Skeletal muscle tissue (tissue), 3 donors: ENCODE measurements at regions not wholly inside any gene's neighbourhood (a gene's known extent, or its start where the extent isn't known, plus 50 kb on each side); places are given as distances from the start of the nearest gene placed in this dataset.
A peak's percentile ranks its signal among the peaks of the same experiment; 100 is the strongest.

Source experiments
- H3K27ac ChIP-seq: one replicate; pipeline ENCODE4 v1.7.0; 2013; ENCODE audit warnings: mild to moderate bottlenecking, low read depth, low read length, inconsistent platforms
- H3K27me3 ChIP-seq, 3 donors: one replicate each; pipeline ENCODE4 v1.7.0; 2013; ENCODE audit warnings: low read length in 3 of 3; ENCODE audit not compliant: control insufficient read depth in 3 of 3, insufficient read depth in 3 of 3
- H3K36me3 ChIP-seq, 3 donors: one replicate each; pipeline ENCODE4 v1.7.0; 2013; ENCODE audit warnings: low read length in 3 of 3; ENCODE audit not compliant: control insufficient read depth in 3 of 3, insufficient read depth in 3 of 3
- H3K4me1 ChIP-seq, 3 donors: one replicate each; pipeline ENCODE4 v1.7.0; 2013; ENCODE audit warnings: low read length in 3 of 3, mild to moderate bottlenecking in 3 of 3; ENCODE audit not compliant: control insufficient read depth in 3 of 3, insufficient read depth in 3 of 3
- H3K4me3 ChIP-seq, 3 donors: one replicate each; pipeline ENCODE4 v1.7.0; 2013; ENCODE audit warnings: low read length in 3 of 3
- H3K9ac ChIP-seq, 3 donors: one replicate each; pipeline ENCODE4 v1.7.0; 2013; ENCODE audit warnings: low read length in 3 of 3, mild to moderate bottlenecking in 3 of 3, moderate library complexity in 2 of 3, low read depth in 1 of 3
- H3K9me3 ChIP-seq, 3 donors: one replicate each; pipeline ENCODE4 v1.7.0; 2013; ENCODE audit warnings: low read length in 3 of 3; ENCODE audit not compliant: control insufficient read depth in 3 of 3
- donor health status: Osteomylitis.

DNA sequence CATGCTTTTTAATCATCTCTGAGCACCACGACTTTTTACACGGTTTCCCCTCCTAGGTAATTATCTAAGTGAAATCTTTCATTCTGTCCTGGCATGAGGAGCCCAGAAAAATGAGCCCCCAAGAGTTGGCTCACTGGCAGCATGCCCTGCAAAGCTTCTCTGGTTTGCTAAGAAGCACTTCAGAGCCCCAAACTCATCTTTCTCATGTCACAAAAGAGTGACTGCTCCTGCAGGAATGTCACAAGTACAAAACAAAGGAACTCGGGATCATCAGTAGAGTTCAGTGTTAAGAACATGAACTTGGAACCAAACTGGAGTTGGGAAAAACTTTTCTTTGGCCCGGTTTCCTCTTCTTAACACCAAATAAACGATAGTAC, 123.9 kb downstream of the FOXB1 start:
- peaks cover 0 to 4% (median 0%) of the 10 kb centered on the region in 3 donors for H3K27me3 ChIP-seq
- peak overlapping the region; percentile 72 to 89 (median 85) for H3K4me3 ChIP-seq
- H3K9me3 ChIP-seq: no peaks in the 10 kb centered on the region
- peak overlapping the region; percentile 57 for H3K27ac ChIP-seq
- H3K9ac ChIP-seq: peak overlapping the region; percentile 65 to 83 (median 78)
- H3K4me1 ChIP-seq: peaks cover 0 to 5% (median 4%) of the 10 kb centered on the region in 3 donors
- no peaks in the 10 kb centered on the region for H3K36me3 ChIP-seq

DNA sequence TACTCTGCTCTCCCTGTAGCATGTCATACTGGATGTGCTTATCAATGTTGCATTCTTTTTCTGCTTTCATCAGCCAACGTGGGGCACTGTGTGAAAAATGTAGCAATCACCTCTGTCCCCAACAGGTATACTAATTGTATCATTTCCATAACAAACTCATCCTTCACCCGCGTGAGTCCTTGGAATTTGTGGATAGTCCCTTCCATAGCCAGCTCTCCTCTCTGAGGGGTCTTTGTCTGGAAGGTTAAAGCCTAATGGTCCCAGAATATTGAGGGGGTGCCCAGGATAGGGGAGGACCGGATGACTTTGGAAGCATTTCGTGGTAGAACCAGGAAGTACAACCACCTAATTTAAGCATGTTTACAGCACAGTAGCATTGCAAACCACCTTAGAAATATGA, 124.6 kb downstream of the FOXB1 start:
- no peak overlapping the region for H3K27ac ChIP-seq
- H3K36me3 ChIP-seq: no peaks in the 10 kb centered on the region
- H3K9me3 ChIP-seq: no peaks in the 10 kb centered on the region
- peaks cover 0 to 5% (median 4%) of the 10 kb centered on the region in 3 donors for H3K4me1 ChIP-seq
- no peak overlapping the region for H3K4me3 ChIP-seq
- H3K9ac ChIP-seq: no peak overlapping the region
- H3K27me3 ChIP-seq: peaks cover 0 to 4% (median 0%) of the 10 kb centered on the region in 3 donors

DNA sequence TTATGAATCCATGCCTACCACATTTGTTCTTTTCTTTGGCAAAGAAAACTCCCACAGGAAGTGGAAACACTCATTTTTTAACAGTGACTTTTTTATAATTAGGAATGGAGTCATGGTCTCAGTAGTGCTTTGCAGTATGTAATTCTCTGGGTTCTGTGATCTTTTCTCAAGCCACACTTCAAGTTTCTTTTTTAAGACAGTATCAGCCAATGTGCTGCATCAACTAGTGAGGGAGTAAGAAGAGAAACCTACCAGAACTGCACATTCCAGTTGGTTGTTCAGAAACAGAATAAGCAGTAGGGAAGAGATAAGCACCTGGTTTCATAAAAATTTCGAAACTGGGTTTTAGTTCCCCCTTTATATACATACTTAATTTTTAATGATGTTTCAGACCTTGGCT, 126.3 kb downstream of the FOXB1 start:
- Histone ChIP-seq H3K9ac (no peak overlapping the region), H3K27me3 (peaks cover 0 to 7% (median 0%) of the 10 kb centered on the region in 3 donors), H3K36me3 (no peaks in the 10 kb centered on the region), H3K4me3 (no peak overlapping the region), H3K27ac (no peak overlapping the region), H3K4me1 (peaks cover 0 to 5% (median 4%) of the 10 kb centered on the region in 3 donors), H3K9me3 (no peaks in the 10 kb centered on the region)

DNA sequence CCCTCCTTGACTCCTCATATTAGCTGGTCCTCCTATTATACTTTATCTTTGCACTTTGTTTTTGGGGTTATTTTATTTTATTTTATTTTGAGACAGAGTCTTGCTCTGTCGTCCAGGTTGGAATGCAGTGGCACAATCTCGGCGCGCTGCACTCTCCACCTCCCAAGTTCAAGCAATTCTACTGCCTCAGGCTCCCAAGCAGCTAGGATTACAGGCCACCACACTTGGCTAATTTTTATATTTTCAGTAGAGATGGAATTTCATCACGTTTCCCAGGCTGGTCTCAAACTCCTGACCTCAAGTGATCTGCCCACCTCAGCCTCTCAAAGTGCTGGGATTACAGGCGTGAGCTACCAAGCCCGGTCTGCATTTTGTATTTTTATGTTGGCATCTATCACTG, 126.7 kb downstream of the FOXB1 start:
- H3K27ac ChIP-seq: no peak overlapping the region
- H3K9me3 ChIP-seq: no peaks in the 10 kb centered on the region
- H3K27me3 ChIP-seq: peaks cover 0 to 7% (median 0%) of the 10 kb centered on the region in 3 donors
- peaks cover 0 to 5% (median 4%) of the 10 kb centered on the region in 3 donors for H3K4me1 ChIP-seq
- H3K36me3 ChIP-seq: no peaks in the 10 kb centered on the region
- no peak overlapping the region for H3K9ac ChIP-seq
- H3K4me3 ChIP-seq: no peak overlapping the region

DNA sequence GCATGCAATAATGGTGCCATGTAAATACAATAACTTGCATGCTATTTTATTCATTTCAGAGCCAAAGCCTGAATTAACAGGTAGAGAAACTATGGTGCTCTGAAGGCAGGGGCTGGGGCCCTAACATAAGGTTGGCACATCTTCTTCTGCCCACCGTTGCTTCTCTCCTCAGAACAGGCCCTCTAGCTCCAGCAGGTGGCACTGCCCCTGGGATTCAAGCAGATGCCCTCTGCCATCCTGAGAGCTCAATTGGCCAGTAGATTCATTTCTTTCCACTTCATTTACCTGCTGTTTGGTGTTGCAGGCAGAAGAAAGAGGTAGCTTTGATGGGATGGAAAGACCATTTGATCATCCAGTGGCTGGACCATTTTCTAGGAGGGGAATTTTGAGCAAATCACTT, 130.5 kb downstream of the FOXB1 start:
- Histone ChIP-seq H3K27me3 (peaks cover 0 to 7% (median 5%) of the 10 kb centered on the region in 3 donors), H3K36me3 (no peaks in the 10 kb centered on the region), H3K27ac (no peak overlapping the region), H3K4me1 (no peaks in the 10 kb centered on the region), H3K4me3 (no peak overlapping the region), H3K9me3 (no peaks in the 10 kb centered on the region), H3K9ac (no peak overlapping the region)

DNA sequence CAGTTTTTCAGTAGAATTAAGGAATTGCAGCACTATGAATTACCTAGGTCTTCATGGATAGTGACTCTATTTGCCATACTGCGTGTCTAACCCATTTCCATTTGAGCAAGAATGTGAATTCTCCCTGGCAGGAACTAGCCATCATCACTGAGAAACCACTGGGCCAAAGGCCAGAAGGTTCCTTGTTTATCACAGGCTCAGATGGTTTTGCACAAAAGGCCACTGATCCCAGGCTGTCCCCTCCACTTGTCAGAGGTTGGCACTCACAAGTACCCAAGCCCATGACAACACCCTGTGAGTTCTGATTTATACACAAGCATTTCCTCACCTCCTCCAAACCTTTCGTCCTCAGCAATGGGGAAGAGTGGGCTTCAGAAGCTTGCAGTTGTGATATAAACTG, 131.8 kb downstream of the FOXB1 start:
- Histone ChIP-seq H3K27me3 (peaks cover 0 to 10% (median 5%) of the 10 kb centered on the region in 3 donors), H3K9me3 (no peaks in the 10 kb centered on the region), H3K36me3 (no peaks in the 10 kb centered on the region), H3K4me3 (no peak overlapping the region), H3K27ac (no peak overlapping the region), H3K9ac (no peak overlapping the region), H3K4me1 (no peaks in the 10 kb centered on the region)

DNA sequence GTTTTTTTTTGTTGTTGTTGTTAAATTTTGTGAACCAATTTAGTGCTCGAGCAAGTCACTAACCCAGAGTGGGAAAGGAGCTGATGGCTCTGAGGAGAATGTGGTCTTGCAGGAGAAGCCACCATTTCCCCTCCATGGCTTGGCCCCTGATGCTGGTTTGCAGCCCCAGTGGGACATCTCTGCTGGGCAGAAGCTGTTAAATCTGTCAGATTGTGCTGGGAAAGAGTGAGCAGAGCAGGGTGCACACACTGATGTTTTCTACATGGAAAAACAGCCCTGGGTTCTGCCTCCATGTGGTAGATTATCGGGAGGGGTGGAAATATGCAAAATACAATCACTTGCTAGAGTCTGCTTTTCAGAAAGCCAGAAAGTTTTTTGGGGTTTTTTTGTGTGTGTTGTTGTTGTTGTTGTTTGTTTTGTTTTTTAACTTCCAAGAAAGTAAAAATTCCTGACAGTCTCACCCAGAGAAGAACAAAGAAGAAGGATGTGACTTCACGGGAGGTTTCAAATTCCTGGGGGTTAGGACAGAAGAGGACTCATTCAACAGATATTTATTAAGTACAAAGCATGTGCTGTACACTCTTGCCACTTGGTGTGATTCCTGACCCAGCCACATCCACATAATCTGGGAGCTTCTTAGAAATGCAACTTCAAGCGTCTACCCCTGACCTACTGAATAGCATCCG, 133.7 kb downstream of the FOXB1 start:
- H3K4me1 ChIP-seq: no peaks in the 10 kb centered on the region
- H3K27me3 ChIP-seq: peaks cover 0 to 6% (median 5%) of the 10 kb centered on the region in 3 donors
- H3K9me3 ChIP-seq: no peaks in the 10 kb centered on the region
- no peak overlapping the region for H3K4me3 ChIP-seq
- H3K36me3 ChIP-seq: no peaks in the 10 kb centered on the region
- no peak overlapping the region for H3K27ac ChIP-seq
- H3K9ac ChIP-seq: no peak overlapping the region

DNA sequence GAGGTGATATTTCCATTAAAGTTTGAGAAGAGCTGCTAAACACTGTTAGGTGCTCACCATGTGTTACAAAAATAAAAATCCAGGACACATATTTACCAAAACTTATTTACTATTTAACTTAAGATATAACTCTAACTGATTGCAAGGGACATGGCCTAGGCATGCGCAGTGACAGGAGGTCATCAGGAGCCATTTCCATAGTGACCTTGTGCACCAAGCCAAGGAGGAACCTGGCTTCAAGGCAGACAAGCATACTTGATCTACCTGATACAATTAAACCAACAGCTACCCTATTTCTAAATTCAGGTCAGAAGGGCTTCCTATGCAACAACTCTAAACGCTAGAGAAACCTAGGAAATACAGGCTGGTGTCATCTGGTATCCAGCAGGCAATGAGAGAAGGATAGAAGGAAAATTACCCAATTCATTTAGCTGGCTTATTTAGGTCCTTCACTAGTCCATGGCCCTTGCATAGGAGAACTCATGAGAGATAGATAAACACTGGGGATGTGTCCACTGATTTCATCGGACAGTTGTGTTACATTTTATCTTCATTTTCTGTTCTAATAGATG, 134.4 kb downstream of the FOXB1 start:
- Histone ChIP-seq H3K4me3 (no peak overlapping the region), H3K4me1 (no peaks in the 10 kb centered on the region), H3K27me3 (peaks cover 0 to 6% (median 5%) of the 10 kb centered on the region in 3 donors), H3K36me3 (no peaks in the 10 kb centered on the region), H3K9me3 (no peaks in the 10 kb centered on the region), H3K9ac (no peak overlapping the region), H3K27ac (no peak overlapping the region)

DNA sequence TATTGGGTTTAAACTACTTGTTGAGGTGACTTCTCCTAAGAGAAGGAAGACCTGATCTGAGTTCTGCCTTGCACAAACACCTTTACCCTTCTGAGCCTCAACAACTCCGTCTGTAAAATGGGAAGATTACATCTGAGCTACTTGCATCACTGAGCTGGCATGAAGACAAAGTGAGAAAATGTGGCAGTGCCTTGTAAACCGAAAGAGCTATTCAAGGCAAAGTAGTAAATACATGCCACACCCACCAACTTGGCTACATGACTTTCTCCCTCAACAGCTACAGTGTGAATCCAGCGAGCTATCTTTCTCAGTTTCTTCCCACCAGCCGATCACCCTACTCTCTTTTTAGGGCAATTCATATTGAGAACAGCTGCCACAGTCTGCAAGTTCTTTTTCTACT, 148.3 kb downstream of the FOXB1 start:
- Histone ChIP-seq H3K9ac (no peak overlapping the region), H3K27ac (no peak overlapping the region), H3K9me3 (no peaks in the 10 kb centered on the region), H3K36me3 (no peaks in the 10 kb centered on the region), H3K4me1 (no peaks in the 10 kb centered on the region), H3K4me3 (no peak overlapping the region), H3K27me3 (peaks cover 0 to 10% (median 5%) of the 10 kb centered on the region in 3 donors)

DNA sequence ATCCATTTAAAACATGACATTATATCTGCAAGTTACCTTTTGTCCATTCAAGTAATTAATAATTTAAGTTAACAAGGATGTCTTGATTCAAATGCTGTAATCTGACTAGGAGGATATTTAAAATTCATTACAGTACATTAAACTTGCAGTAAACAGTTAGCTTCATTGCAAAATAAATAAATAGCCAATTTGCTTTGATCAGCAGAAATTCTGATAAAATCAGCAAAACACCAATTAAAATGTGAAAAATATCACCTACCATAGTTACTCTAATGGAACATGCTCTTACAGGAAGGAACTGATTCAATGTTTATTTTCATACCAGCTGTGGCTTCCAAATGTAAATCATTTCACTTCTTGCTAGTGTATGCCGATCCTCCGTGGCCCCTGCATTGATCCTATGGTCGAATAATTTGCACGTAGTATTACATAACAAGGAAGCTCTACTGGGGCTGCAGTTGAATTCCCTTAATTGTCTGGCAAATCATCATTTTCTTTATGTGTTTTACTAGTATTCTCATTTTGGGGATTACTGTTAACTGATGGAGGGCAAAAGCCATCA, 150.7 kb downstream of the FOXB1 start:
- peaks cover 0 to 18% (median 5%) of the 10 kb centered on the region in 3 donors for H3K27me3 ChIP-seq
- no peak overlapping the region for H3K27ac ChIP-seq
- H3K36me3 ChIP-seq: no peaks in the 10 kb centered on the region
- no peak overlapping the region for H3K9ac ChIP-seq
- no peak overlapping the region for H3K4me3 ChIP-seq
- no peaks in the 10 kb centered on the region for H3K4me1 ChIP-seq
- H3K9me3 ChIP-seq: no peaks in the 10 kb centered on the region
